Neural cell (in vitro differentiated cells): ENCODE measurements at regions not wholly inside any gene's neighbourhood (a gene's known extent, or its start where the extent isn't known, plus 50 kb on each side); places are given as distances from the start of the nearest gene placed in this dataset.

Experiments used
- H2AFZ ChIP-seq: fragments of 200-600, 300-800 bp; sonication (generic), shearing (Covaris generic); 2 replicates; pipeline ENCODE4 v1.6.0; 2014; ENCODE audit warnings: low read depth, mild to moderate bottlenecking, antibody characterized with exemption, low read length, moderate library complexity
- H3F3A ChIP-seq: fragments of 200-600 bp; shearing (Covaris generic); 2 replicates; pipeline ENCODE4 v1.6.1; 2016; ENCODE audit warnings: mild to moderate bottlenecking, moderate library complexity, mixed read lengths, antibody characterized with exemption, low read length; ENCODE audit not compliant: insufficient read depth, poor library complexity, severe bottlenecking
- H3K27ac ChIP-seq: fragments of 200-600, 300-800 bp; sonication (generic), shearing (Covaris generic); 2 replicates; pipeline ENCODE4 v1.5.1; 2014; ENCODE audit warnings: mild to moderate bottlenecking, low read length, moderate library complexity
- H3K27me3 ChIP-seq: fragments of 300-800, 200-600 bp; sonication (generic), shearing (Covaris generic); 2 replicates; pipeline ENCODE4 v1.6.0; 2014; ENCODE audit warnings: mild to moderate bottlenecking, low read depth, low read length, moderate library complexity; ENCODE audit not compliant: insufficient read depth
- H3K36me3 ChIP-seq: fragments of 300-800, 200-600 bp; sonication (generic), shearing (Covaris generic); 2 replicates; pipeline ENCODE4 v1.5.1; 2014; ENCODE audit warnings: mild to moderate bottlenecking, antibody characterized with exemption, low read length, moderate library complexity; ENCODE audit not compliant: insufficient read depth
- H3K4me2 ChIP-seq: fragments of 300-800, 200-600 bp; sonication (generic), shearing (Covaris generic); 2 replicates; pipeline ENCODE4 v1.6.0; 2014; ENCODE audit warnings: mild to moderate bottlenecking, low read length
- H3K4me3 ChIP-seq: fragments of 300-800, 200-600 bp; sonication (generic), shearing (Covaris generic); 2 replicates; pipeline ENCODE4 v1.5.1; 2014; ENCODE audit warnings: mild to moderate bottlenecking, low read length, moderate library complexity
- H3K79me2 ChIP-seq: fragments of 200-600 bp; shearing (Covaris generic); replicated peaks from 2 replicates; pipeline ENCODE4 v1.6.0; 2014; ENCODE audit warnings: mild to moderate bottlenecking, low read length, moderate library complexity; ENCODE audit not compliant: insufficient read depth
- H3K9ac ChIP-seq: fragments of 300-800, 200-600 bp; sonication (generic), shearing (Covaris generic); 2 replicates; pipeline ENCODE4 v1.6.1; 2016; ENCODE audit warnings: mild to moderate bottlenecking, low read length, mixed read lengths
- H3K9me2 ChIP-seq: fragments of 200-600 bp; shearing (Covaris generic); 2 replicates; pipeline ENCODE4 v1.6.1; 2016; ENCODE audit warnings: mild to moderate bottlenecking, low read length, mixed read lengths; ENCODE audit not compliant: insufficient read depth
- H3K9me3 ChIP-seq: fragments of 200-600, 300-800 bp; sonication (generic), shearing (Covaris generic); 2 replicates; pipeline ENCODE4 v1.6.1; 2016; ENCODE audit warnings: mild to moderate bottlenecking, mixed run types, low read length, moderate library complexity, mixed read lengths
- H4K20me1 ChIP-seq: fragments of 200-600 bp; shearing (Covaris generic); 2 replicates; pipeline ENCODE4 v1.6.1; 2016; ENCODE audit warnings: mild to moderate bottlenecking, mixed run types; ENCODE audit not compliant: insufficient read depth
- EP300 ChIP-seq: fragments of 450-650 bp; conservative IDR thresholded peaks from 2 replicates; pipeline ENCODE4 v1.6.1; 2014; ENCODE audit warnings: antibody characterized with exemption, mild to moderate bottlenecking, moderate library complexity; ENCODE audit not compliant: poor library complexity, severe bottlenecking
- EZH2 ChIP-seq: fragments of 200-600, 300-800 bp; shearing (Covaris generic), sonication (generic); IDR thresholded peaks from 2 replicates; pipeline ENCODE4 v1.6.1; 2014; ENCODE audit warnings: antibody characterized with exemption, low read length, borderline replicate concordance, mild to moderate bottlenecking; ENCODE audit not compliant: insufficient read depth, poor library complexity, severe bottlenecking
- MXI1 ChIP-seq: fragments of 450-650 bp; conservative IDR thresholded peaks from 2 replicates; pipeline ENCODE4 v1.6.1; 2014; ENCODE audit warnings: antibody characterized with exemption, mild to moderate bottlenecking; ENCODE audit not compliant: poor library complexity, severe bottlenecking
- POLR2AphosphoS5 ChIP-seq: IDR thresholded peaks from 2 replicates; pipeline ENCODE4 v1.6.1; 2012
- RAD21 ChIP-seq: fragments of 450-650 bp; conservative IDR thresholded peaks from 2 replicates; pipeline ENCODE4 v1.6.1; 2014; ENCODE audit warnings: antibody characterized with exemption, mild to moderate bottlenecking, moderate library complexity
- SMC3 ChIP-seq: fragments of 450-650 bp; conservative IDR thresholded peaks from 2 replicates; pipeline ENCODE4 v1.6.1; 2014; ENCODE audit warnings: antibody characterized with exemption, mild to moderate bottlenecking, moderate library complexity; ENCODE audit not compliant: poor library complexity
- TAF1 ChIP-seq: IDR thresholded peaks from 2 replicates; pipeline ENCODE4 v1.6.1; 2012; ENCODE audit warnings: low read depth
- TF ChIP-seq, protein P1 (sequence below): fragments of 450-650 bp; IDR thresholded peaks from 2 replicates; pipeline ENCODE4 v1.5.1; 2014; ENCODE audit warnings: antibody characterized with exemption, mild to moderate bottlenecking, moderate library complexity; ENCODE audit not compliant: poor library complexity, severe bottlenecking
- TF ChIP-seq, protein P2 (sequence below): IDR thresholded peaks from 2 replicates; pipeline ENCODE4 v1.6.1; 2012; ENCODE audit warnings: borderline replicate concordance

DNA sequence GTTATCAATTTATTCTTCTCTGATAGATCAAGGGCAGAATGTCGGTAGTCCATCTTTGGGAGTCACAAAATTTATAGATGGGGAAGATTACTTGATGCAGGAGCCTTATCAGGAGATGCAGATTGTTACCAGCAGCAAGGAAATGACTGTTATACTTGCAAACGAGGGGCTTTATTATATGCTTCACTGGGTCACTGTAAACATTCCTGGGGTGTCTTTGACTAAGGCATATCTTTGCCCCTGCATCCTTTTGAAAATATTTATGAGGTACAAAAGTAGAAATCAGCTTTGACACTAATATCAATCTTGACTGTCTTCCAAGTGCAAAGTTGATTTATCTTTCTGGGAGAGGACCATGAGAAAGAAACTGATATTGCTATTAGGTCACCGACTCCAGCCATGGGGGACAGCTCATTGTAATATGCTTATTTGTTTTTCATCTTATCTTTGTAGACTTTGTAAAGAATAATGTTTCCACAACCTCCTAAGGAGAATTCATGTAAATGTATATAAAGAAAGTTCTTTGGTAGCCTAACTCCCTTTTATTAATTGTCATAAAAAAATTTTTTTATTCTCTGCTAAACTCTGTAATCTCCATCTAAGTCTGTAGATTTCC is 177.3 kb upstream of the EMCN start:
- H3K4me2 ChIP-seq, result no peak overlapping the region
- H3K27me3 ChIP-seq, result no peaks in the 10 kb centered on the region
- H3K4me3 ChIP-seq, result no peak overlapping the region
- H4K20me1 ChIP-seq, result no peaks in the 10 kb centered on the region
- no peaks in the 10 kb centered on the region for H3K79me2 ChIP-seq
- no peak overlapping the region for H3K9ac ChIP-seq
- H3F3A ChIP-seq, result no peaks in the 10 kb centered on the region
- no peaks in the 10 kb centered on the region for H3K9me2 ChIP-seq
- TF ChIP-seq RAD21, result no peak
- no peak for TF ChIP-seq SMC3
- TF ChIP-seq, protein P1, sequence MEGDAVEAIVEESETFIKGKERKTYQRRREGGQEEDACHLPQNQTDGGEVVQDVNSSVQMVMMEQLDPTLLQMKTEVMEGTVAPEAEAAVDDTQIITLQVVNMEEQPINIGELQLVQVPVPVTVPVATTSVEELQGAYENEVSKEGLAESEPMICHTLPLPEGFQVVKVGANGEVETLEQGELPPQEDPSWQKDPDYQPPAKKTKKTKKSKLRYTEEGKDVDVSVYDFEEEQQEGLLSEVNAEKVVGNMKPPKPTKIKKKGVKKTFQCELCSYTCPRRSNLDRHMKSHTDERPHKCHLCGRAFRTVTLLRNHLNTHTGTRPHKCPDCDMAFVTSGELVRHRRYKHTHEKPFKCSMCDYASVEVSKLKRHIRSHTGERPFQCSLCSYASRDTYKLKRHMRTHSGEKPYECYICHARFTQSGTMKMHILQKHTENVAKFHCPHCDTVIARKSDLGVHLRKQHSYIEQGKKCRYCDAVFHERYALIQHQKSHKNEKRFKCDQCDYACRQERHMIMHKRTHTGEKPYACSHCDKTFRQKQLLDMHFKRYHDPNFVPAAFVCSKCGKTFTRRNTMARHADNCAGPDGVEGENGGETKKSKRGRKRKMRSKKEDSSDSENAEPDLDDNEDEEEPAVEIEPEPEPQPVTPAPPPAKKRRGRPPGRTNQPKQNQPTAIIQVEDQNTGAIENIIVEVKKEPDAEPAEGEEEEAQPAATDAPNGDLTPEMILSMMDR, result no peak
- TF ChIP-seq TAF1, result no peak
- TF ChIP-seq POLR2AphosphoS5, result no peak
- no peak for TF ChIP-seq EZH2
- no peak for TF ChIP-seq MXI1
- TF ChIP-seq EP300, result no peak
- TF ChIP-seq, protein P2, sequence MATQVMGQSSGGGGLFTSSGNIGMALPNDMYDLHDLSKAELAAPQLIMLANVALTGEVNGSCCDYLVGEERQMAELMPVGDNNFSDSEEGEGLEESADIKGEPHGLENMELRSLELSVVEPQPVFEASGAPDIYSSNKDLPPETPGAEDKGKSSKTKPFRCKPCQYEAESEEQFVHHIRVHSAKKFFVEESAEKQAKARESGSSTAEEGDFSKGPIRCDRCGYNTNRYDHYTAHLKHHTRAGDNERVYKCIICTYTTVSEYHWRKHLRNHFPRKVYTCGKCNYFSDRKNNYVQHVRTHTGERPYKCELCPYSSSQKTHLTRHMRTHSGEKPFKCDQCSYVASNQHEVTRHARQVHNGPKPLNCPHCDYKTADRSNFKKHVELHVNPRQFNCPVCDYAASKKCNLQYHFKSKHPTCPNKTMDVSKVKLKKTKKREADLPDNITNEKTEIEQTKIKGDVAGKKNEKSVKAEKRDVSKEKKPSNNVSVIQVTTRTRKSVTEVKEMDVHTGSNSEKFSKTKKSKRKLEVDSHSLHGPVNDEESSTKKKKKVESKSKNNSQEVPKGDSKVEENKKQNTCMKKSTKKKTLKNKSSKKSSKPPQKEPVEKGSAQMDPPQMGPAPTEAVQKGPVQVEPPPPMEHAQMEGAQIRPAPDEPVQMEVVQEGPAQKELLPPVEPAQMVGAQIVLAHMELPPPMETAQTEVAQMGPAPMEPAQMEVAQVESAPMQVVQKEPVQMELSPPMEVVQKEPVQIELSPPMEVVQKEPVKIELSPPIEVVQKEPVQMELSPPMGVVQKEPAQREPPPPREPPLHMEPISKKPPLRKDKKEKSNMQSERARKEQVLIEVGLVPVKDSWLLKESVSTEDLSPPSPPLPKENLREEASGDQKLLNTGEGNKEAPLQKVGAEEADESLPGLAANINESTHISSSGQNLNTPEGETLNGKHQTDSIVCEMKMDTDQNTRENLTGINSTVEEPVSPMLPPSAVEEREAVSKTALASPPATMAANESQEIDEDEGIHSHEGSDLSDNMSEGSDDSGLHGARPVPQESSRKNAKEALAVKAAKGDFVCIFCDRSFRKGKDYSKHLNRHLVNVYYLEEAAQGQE, result no peak
- H3K9me3 ChIP-seq, result no peaks in the 10 kb centered on the region
- H3K36me3 ChIP-seq, result no peaks in the 10 kb centered on the region
- no peak overlapping the region for H3K27ac ChIP-seq
- H2AFZ ChIP-seq, result no peak overlapping the region

DNA sequence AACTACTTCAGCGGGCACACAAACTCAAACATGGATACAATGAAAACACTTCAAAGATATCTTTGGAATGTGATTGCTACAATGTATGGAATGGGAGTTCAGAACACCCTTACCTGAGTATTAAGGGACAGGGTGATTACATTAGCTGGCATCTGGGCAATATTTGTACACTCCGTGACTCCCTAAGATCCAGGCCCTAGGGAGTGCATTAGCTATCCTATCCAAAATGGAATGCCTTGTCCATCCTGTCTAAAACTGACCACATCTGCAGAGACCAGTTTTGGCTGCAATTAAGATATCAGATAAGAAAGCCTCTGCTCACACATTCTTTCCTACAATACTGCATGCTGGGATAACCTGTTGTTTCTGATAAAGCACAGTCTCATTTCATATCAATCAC is 176.6 kb upstream of the EMCN start:
- TF ChIP-seq SMC3, result no peak
- no peak for TF ChIP-seq MXI1
- TF ChIP-seq EP300, result no peak
- TF ChIP-seq TAF1, result no peak
- TF ChIP-seq RAD21, result no peak
- no peak for TF ChIP-seq POLR2AphosphoS5
- TF ChIP-seq, protein P1, result no peak
- TF ChIP-seq, protein P2, result no peak
- TF ChIP-seq EZH2, result no peak
- H3K4me3 ChIP-seq, result no peak overlapping the region
- no peaks in the 10 kb centered on the region for H3K27me3 ChIP-seq
- no peaks in the 10 kb centered on the region for H3K36me3 ChIP-seq
- no peak overlapping the region for H3K27ac ChIP-seq
- H3K4me2 ChIP-seq, result no peak overlapping the region
- H3K9me3 ChIP-seq, result no peaks in the 10 kb centered on the region
- no peaks in the 10 kb centered on the region for H3K9me2 ChIP-seq
- H4K20me1 ChIP-seq, result no peaks in the 10 kb centered on the region
- no peak overlapping the region for H3K9ac ChIP-seq
- no peaks in the 10 kb centered on the region for H3F3A ChIP-seq
- H2AFZ ChIP-seq, result no peak overlapping the region
- no peaks in the 10 kb centered on the region for H3K79me2 ChIP-seq
